Activated CD8-positive, alpha-beta memory T cell treated with anti-CD3 and anti-CD28 coated beads, Interleukin-2, amount 50 U/mL, for 1 hour (primary cell): ENCODE measurements at regions not wholly inside any gene's neighbourhood (a gene's known extent, or its start where the extent isn't known, plus 50 kb on each side); places are given as distances from the start of the nearest gene placed in this dataset.
"Not testable (repeated sequence)": the region's sequence is repeated elsewhere in the genome, so short reads cannot be mapped to it uniquely, and the experiment has no call there.

Experiments
- DNase-seq: peaks from one replicate; pipeline ENCODE4 v3.0.0-alpha.2; 2020; ENCODE audit errors: extremely low read depth

DNA sequence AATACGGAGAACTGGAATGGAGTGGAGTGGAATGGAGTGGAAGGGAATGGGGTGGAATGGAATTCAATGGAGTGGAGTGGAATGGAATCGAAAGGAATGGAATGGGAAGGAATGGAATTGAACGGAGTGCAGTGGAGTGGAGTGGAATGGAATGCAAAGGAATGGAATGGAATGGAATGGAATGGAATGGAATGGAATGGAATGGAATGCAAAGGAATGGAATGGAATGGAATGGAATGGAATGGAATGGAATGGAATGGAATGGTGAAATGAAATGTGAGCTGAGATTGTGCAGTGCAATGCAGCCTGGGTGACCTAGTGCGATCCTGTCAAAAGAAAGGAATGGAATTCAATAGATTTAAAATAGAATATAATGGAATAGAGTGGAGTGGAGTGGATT is 357.3 kb upstream of the WSB1 start:
- not testable (repeated sequence) for DNase-seq

DNA sequence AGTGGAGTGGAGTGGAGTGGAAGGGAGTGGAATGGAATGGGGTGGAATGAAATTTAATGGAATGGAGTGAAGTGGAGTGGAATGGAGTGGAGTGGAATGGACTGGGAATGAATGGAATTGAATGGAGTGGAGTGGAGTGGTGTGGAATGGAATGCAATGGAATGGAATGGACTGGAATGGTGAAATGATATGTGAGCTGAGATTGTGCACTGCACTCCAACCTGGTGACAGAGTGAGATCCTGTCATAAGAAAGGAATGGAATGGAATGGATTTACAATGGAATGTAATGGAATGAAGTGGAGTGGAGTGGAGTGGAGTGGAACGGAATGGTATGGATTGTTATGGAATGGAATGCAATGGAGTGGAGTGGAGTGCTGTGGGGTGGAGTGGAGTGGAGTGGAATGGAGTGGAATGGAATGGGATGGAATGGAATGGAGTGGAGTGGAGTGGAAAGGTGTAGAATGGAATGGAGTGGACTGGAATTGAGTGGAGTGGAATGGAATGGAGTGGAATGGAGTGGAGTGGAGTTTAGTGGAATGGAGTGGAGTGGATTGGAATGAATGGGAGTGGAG is 356.1 kb upstream of the WSB1 start:
- not testable (repeated sequence) for DNase-seq

- DNase-seq: not testable (repeated sequence)
Measured at GRCh38 chr17:26939755-26940154, 354.2 kb upstream of the WSB1 start.

GRCh38 chr17:26940587-26940986 is 353.3 kb upstream of the WSB1 start:
- DNase-seq: not testable (repeated sequence)

DNA sequence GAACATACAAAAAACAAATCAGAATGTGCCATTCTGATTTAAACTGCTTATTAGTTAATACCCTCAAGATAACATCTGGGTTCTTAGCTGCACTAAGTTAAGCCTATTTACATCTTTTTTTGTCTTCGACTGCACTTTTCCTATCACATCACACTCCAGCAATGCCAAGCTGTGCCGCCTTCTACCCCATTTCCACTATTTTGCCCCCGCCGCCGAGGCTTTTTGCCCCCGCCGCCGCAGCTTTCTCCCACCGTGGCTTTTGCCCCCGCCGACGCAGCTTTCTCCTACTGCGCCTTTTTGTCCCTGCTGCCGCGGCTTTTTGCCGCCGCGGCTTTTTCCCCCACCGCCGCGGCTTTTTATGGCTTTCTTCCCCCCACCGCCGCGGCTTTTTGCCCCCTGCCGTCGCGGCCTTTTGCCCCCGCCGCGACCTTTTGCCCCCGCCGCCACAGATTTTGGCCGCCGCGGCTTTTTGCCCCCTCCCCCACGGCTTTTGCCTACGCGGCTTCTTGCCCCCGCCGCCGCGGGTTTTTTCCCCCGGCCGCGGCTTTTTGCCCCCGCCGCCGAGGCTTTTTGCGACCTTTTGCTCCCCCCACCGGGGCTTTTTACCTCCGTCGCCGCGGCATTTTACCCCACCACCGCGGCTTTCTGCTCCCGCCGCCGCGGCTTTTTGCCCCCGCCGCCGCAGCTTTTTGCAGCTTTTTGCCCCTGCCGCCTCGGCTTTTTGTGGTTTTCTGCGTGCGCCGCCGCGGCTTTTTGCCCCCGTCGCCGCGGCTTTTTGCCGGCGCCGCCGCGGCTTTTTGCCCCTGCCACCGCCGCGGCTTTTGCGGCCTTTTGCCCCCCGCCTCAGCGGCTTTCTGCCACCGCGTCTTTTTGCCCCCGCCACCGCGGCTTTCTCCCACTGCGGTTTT is 331.4 kb upstream of the WSB1 start:
- DNase-seq: no peak

GRCh38 chr17:26963163-26963503 is 330.8 kb upstream of the WSB1 start:
- DNase-seq: no peak

- not testable (repeated sequence) for DNase-seq
Measured at GRCh38 chr17:26965898-26966624, 327.9 kb upstream of the WSB1 start.

- not testable (repeated sequence) for DNase-seq
Measured at GRCh38 chr17:26966625-26967179, 327.2 kb upstream of the WSB1 start.

GRCh38 chr17:26981845-26982425 is 312.0 kb upstream of the WSB1 start:
- not testable (repeated sequence) for DNase-seq

- not testable (repeated sequence) for DNase-seq
Measured at GRCh38 chr17:26982563-26982962, 311.4 kb upstream of the WSB1 start.

GRCh38 chr17:26987851-26988250 is 306.1 kb upstream of the WSB1 start:
- DNase-seq: not testable (repeated sequence)

- not testable (repeated sequence) for DNase-seq
Measured at GRCh38 chr17:26994648-26995047, 299.3 kb upstream of the WSB1 start.

GRCh38 chr17:26996146-26996916 is 297.6 kb upstream of the WSB1 start:
- DNase-seq: not testable (repeated sequence)

DNA sequence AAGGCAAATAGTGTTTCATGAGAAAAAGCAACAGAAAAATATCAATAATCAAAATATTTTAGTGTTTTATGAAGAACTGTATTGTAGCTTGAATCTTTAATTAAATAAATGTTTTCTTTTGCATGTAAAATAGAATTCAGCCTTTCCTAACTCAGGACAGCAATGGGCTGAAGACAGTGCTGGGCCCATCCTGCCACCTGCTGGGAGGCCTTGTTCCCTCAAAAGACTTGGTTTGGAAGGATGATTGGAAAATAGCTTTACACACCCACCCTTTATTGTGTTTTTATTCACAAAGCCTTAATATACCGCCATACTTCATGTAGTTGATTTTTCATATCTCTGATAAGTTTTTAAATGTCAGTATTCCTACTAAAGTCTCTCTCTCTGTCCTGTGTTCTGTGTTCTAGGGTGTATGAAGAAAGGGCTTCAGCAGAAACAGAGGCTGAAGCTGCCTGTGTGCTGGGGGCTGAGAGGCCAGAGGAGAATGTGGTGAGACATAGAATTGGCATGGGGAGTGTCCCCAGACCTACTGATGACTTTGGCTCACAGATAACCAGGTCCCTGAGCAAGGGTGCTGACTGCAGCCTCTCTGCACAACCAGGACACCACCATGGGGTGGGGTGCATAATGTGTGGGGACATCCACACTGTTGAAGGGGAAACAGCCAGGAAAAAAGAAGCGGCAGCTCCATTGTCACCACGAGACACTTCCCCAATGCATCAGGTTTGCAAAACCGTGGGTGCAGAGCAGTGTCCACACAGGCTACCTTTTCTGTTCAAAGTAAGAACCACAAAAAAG is 286.0 kb upstream of the WSB1 start:
- DNase-seq: not testable (repeated sequence)

- no peak for DNase-seq
Measured at GRCh38 chr17:27009087-27009486, 284.8 kb upstream of the WSB1 start.

DNA sequence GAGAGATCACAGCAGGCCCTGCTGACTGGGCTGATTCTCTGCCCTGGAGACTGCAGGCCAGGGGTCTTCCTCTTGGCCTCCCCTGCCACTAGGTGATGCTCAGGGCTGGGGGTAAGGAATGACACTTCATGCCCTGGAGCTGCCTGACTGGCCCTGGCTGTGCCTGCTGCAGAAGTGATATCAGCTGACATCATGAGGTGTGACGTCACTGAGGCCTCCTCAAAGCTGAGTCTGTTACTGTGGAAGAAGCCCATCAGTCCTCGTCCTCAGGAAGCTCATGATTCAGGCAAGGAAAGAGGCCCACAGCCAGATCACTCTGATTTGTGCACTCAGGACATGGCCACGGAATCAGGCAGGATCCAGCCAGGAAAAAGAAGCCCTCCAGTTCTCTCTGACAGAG is 283.8 kb upstream of the WSB1 start:
- DNase-seq: not testable (repeated sequence)

DNA sequence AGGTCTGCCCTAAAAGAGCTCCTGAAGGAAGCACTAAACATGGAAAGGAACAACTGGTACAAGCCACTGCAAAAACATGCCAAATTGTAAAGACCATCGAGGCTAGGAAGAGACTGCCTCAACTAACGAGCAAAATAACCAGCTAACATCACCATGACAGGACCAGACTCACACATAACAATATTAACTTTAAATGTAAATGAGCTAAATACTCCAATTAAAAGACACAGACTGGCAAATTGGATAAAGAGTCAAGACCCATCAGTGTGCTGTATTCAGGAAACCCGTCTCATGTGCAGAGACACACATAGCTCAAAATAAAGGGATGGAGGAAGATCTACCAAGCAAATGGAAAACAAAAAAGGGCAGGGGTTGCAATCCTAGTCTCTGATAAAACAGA is 263.4 kb upstream of the WSB1 start:
- not testable (repeated sequence) for DNase-seq

DNA sequence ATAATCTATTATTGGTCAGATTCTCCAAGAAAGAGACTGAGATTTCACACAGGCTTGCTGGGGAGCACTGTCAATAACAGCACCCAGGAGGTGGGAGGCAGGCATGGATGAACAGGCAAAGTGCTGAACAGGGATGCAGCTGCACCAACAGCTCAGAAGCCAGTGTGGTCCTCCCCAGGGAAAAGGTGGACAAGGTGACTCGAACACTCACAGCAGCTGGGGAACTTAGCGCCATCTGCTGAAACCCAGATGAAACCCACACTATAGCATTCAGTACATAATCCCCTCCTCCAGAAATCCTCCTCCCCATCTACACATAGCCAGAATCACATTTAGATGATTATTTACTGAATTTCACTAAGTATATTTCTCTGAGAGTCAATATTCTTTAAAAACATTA is 255.2 kb upstream of the WSB1 start:
- DNase-seq: no peak

- DNase-seq: not testable (repeated sequence)
Measured at GRCh38 chr17:27045039-27045438, 248.9 kb upstream of the WSB1 start.

GRCh38 chr17:27049104-27049784 is 244.7 kb upstream of the WSB1 start:
- no peak for DNase-seq
